ENCODE measurements at regions not wholly inside any gene's neighbourhood (a gene's known extent, or its start where the extent isn't known, plus 50 kb on each side); places are given as distances from the start of the nearest gene placed in this dataset.

DNA sequence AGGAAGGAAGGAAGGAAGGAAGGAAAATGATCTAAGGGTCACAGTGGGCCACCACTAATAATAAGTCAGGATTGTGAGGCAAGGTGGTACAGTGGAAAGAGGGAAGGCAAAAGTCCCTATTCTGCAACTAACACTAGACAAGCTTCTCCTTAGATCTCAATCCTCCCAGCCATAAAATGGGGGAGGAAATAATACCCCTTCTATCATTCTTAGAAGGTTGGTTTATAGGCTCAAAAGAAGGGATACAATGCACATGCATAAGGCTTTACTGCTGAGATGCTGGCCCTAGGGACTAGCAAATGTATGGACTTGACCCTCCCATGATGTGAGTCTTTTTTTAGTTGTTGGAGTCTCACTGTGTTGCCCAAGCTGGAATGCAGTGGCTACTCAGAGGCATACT lies 167.7 kb upstream of the ZNF507 start:
- TF ChIP-seq, protein P1, sequence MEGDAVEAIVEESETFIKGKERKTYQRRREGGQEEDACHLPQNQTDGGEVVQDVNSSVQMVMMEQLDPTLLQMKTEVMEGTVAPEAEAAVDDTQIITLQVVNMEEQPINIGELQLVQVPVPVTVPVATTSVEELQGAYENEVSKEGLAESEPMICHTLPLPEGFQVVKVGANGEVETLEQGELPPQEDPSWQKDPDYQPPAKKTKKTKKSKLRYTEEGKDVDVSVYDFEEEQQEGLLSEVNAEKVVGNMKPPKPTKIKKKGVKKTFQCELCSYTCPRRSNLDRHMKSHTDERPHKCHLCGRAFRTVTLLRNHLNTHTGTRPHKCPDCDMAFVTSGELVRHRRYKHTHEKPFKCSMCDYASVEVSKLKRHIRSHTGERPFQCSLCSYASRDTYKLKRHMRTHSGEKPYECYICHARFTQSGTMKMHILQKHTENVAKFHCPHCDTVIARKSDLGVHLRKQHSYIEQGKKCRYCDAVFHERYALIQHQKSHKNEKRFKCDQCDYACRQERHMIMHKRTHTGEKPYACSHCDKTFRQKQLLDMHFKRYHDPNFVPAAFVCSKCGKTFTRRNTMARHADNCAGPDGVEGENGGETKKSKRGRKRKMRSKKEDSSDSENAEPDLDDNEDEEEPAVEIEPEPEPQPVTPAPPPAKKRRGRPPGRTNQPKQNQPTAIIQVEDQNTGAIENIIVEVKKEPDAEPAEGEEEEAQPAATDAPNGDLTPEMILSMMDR (conservative IDR thresholded peaks at IDR 0.05), result no peak
- no peak for TF ChIP-seq ZFX (IDR thresholded peaks at IDR 0.05)

GRCh38 chr19:32178401-32178800 lies 167.0 kb upstream of the ZNF507 start:
- TF ChIP-seq, protein P1 (conservative IDR thresholded peaks at IDR 0.05), result no peak
- no peak for TF ChIP-seq ZFX (IDR thresholded peaks at IDR 0.05)
- no peak overlapping the region for H3K27ac ChIP-seq

More for the DNA sequence above, 167.7 kb upstream of the ZNF507 start:
- no peak overlapping the region for H3K27ac ChIP-seq

- H3K27ac ChIP-seq, result no peak overlapping the region
- TF ChIP-seq ZFX (IDR thresholded peaks at IDR 0.05), result no peak
- TF ChIP-seq, protein P1 (conservative IDR thresholded peaks at IDR 0.05), result no peak
Observed at GRCh38 chr19:32178956-32179355, 166.5 kb upstream of the ZNF507 start.

DNA sequence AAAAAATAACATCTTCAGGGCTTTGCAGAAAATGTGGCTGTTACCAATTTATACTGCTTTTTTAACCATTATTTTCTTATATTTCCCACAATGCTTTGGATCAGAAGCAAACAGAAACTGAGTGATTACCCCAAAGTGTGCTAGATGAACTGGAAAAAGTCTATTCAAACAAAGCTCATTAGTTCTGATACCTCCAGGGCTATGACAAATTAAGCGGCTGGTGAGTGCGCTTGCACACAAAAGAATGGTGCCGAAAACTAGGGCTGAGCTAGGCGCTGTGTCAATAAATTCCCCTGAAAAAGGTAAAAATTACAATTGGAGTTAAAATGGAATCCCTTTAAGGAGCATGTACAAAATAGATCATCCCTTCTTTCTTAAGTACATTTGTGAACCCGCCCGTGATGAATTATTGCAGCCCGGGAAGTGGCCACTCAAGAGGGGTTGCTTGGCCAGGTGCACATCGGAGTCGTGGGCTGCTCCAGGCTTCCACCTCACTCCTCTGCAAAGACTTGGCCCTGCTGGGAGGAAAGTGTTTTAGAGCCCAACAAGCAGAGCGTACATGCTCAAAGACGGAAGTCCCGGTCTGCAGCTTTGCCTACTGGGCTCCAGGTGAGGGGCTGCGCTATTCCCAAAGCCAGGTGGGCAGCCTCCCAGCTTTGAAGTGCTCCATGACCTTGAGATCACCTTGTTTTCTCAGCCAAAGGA lies 164.0 kb upstream of the ZNF507 start:
- no peak overlapping the region for H3K27ac ChIP-seq
- TF ChIP-seq ZFX (IDR thresholded peaks at IDR 0.05), result no peak
- TF ChIP-seq, protein P1 (conservative IDR thresholded peaks at IDR 0.05), result no peak

DNA sequence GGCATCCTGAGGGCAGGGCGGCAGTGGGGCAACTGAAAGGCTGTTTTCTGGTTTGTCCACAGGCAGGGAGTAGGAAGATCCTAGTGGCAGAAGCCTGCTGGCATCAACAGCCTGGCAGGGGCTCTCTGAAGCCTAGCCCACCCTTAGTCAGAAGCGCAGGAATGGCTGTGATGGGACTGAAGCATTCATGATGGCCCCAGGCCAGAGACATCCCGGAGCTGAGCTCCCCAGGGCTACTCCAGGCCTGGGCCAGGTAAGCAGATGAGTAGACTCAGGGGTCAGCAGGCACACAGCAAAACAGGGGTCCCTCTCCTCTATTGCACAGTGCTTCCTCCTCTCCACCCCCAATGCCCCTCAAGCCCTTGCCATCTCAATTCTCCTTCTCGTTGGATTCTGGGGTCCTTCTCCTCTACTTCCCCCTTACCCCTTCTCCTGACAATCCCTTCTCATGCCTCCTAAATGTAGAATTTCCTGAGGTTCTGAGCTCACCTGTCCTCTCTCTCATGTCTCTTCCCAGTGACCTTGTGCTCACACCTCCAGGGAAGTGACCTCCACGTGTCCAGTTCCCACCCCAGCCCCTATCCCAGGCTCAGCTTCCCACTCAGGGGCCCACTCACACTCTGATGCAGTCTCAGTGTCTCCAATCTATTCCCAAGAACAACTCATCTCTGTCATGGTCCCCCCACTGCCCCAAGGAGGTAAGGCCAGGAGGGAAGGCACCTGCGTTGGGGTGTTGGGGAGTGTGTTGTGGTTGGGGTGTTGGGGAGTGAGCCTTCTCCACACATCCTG lies 158.7 kb upstream of the ZNF507 start:
- no peak for TF ChIP-seq ZFX (IDR thresholded peaks at IDR 0.05)
- TF ChIP-seq, protein P1 (conservative IDR thresholded peaks at IDR 0.05), result no peak
- no peak overlapping the region for H3K27ac ChIP-seq

DNA sequence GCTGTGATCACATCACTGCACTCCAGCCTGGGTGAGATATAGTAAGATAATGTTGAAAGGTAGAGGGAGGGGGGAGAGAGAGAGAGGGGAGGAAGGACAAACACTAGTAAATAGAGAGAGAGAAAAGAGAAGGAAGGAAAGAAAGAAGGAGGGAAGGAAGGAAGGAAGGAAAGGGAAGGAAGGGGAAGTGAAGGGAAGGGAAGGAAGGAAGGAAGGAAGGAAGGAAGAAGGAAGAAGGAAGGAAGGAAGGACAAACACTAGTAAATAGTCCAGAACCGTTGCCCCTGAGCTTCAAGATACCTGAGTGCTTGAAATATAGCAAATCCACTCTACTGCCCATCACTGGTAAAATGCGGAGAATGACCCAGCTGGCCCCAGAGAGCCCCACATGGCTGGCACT lies 156.5 kb upstream of the ZNF507 start:
- no peak for TF ChIP-seq ZFX (IDR thresholded peaks at IDR 0.05)
- TF ChIP-seq, protein P1 (conservative IDR thresholded peaks at IDR 0.05), result no peak
- H3K27ac ChIP-seq, result no peak overlapping the region

Data from C4-2B (cell line).